Type B pancreatic cell (in vitro differentiated cells): ENCODE measurements at regions not wholly inside any gene's neighbourhood (a gene's known extent, or its start where the extent isn't known, plus 50 kb on each side); places are given as distances from the start of the nearest gene placed in this dataset.

Experiments used
- DNase-seq: peaks from one replicate; pipeline ENCODE4 v3.0.0; 2021; ENCODE audit warnings: mixed read lengths; ENCODE audit not compliant: unreplicated experiment; ENCODE audit errors: extremely low spot score
- H3K27ac Mint-ChIP-seq: 2 replicates; pipeline ENCODE4 v1.8.0; 2021; ENCODE audit warnings: mild to moderate bottlenecking, mixed read lengths
- H3K27me3 Mint-ChIP-seq: 2 replicates; pipeline ENCODE4 v1.8.0; 2021; ENCODE audit warnings: mixed read lengths
- H3K36me3 Mint-ChIP-seq: 2 replicates; pipeline ENCODE4 v1.8.0; 2021; ENCODE audit warnings: mixed read lengths
- H3K4me1 Mint-ChIP-seq: one replicate; pipeline ENCODE4 v1.8.0; 2021; ENCODE audit warnings: mixed read lengths; ENCODE audit not compliant: unreplicated experiment
- H3K4me3 Mint-ChIP-seq: 2 replicates; pipeline ENCODE4 v1.8.0; 2021; ENCODE audit warnings: mild to moderate bottlenecking, mixed read lengths
- H3K9me3 Mint-ChIP-seq: 2 replicates; pipeline ENCODE4 v1.8.0; 2021; ENCODE audit warnings: mixed read lengths
- CTCF ChIP-seq: fragments of 200-600 bp; sonication (generic); conservative IDR thresholded peaks from 2 replicates; pipeline ENCODE4 v1.5.0; 2021; ENCODE audit warnings: antibody characterized with exemption, mild to moderate bottlenecking

DNA sequence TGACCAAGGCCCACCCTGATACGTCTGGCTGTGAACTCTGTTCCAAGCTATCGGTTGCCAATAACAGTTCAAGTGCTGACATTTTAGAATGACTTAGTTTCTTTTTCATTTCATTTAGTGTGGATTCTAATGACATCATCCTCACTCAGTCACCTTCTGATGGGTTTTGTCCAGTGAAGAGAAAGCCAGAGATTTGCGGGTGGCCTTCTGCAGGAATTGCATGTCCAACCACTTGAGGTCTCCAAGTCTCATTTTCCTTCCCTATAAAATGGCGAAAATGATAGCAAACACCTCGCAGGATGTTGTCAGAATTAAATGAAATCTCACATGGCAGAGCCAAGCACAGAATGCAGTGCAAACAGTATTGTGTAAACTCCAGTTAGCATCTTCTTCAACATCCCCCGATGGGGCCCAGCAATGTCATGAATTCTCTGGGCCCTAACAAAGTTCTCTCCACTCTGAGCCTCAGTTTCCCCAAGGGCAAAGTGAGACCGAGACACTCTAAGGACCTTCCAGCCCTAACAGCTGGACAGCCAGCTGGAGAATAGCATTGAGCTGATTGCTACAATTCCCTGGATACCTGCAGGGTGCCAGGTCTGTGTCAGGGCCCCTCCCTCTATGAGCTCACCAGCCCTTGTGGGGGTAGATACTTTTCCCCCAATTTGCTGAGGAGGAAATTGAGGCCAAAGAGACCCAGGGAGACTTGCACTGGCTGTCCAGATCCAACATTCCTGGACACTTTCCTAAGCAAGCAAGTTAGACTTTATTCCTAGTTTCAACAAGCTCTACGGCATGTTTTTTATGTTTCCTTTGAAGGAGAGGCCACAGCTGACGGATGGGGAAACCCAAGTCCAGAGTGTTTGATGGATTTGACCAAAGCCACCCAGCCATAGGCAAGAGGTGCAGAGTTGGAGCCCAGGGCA, 286.7 kb downstream of the MN1 start:
- peaks cover 4% of the 10 kb centered on the region for H3K9me3 Mint-ChIP-seq
- no peak for DNase-seq
- TF ChIP-seq CTCF, result no peak
- H3K36me3 Mint-ChIP-seq, result no peaks in the 10 kb centered on the region
- no peaks in the 10 kb centered on the region for H3K27me3 Mint-ChIP-seq
- no peak overlapping the region for H3K4me3 Mint-ChIP-seq
- H3K4me1 Mint-ChIP-seq, result peaks cover 23% of the 10 kb centered on the region
- H3K27ac Mint-ChIP-seq, result no peak overlapping the region

DNA sequence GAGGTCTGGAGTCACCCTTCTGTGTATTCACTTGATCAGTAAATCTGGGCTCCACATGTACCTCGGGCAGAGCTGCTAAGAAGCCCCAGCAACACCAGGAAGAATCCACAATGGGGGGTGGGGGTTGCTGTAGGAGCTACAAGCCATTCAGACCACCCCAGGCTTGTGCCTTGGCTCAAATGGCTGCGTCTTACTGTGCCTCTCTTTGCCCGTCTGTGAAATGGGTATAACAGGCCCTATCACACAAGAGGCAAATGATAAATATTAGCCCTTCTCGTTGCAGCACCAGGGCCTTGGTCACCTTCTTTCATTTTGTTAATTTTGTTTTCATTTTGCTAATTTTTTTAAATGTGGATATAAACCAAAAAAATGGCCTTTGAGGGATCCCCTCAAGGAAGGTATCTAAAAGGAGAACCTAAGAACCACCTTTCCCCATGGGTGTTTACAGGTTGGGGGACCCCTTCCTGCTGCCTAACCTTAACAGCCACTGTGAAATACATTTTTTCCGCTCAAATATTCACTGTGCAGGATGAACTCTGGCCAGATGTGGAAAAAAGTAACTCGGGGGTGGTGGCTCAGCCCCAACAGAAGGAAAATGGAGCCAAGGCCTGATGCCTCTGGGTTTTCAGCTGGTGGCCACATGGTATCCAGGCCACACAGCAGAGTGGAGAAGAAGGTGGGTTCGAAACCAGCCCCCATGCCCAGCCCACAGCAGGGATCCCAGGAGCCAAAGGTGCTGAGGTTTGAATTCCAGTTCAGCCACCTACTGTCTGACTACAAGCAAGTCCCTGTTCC, 284.0 kb downstream of the MN1 start:
- no peaks in the 10 kb centered on the region for H3K9me3 Mint-ChIP-seq
- H3K27me3 Mint-ChIP-seq, result no peaks in the 10 kb centered on the region
- TF ChIP-seq CTCF, result no peak
- H3K4me1 Mint-ChIP-seq, result peaks cover 14% of the 10 kb centered on the region
- DNase-seq, result no peak
- H3K36me3 Mint-ChIP-seq, result no peaks in the 10 kb centered on the region
- H3K27ac Mint-ChIP-seq, result no peak overlapping the region
- no peak overlapping the region for H3K4me3 Mint-ChIP-seq

DNA sequence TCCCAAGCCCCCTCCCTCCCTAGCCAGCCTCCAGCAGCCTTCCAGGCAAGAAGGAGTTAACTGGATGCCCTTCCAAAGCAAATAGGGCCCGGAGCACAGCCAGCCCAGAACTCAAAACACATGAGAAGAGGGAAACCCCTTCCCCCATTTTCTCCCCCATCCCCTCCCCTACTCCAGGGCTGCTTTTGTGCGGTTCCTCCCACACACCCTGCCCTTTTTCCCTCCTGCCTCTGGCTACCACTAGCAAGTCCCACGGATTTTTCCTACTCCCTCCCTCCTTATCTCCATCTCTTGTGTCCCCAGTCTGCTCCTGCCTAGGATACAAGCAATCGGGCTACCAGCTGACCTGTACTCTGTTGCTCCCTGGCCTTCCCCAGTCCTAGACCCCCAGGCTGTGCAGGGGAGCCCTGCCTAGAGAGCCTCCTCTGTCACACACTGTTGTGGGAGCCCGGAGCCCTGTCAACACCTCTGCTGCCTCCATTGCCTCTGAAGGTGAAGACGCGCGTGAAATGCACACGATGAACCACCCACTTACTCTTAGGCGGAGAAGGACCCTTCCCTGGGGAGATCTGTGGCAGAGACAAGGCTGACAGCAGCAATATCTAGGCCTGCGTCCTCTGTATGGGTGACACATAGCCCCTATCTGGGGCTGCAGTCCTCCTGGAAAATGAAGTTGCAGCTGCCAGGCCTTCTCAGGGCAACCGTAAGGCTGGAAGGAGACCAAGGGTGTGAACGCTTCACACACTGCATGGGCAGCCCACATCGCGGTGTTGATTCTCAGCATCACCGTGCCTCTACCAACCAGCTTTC, 282.8 kb downstream of the MN1 start:
- H3K4me1 Mint-ChIP-seq, result peaks cover 14% of the 10 kb centered on the region
- no peaks in the 10 kb centered on the region for H3K9me3 Mint-ChIP-seq
- H3K27ac Mint-ChIP-seq, result peak overlapping the region; percentile 61
- H3K4me3 Mint-ChIP-seq, result peak overlapping the region; percentile 40
- no peak for DNase-seq
- H3K27me3 Mint-ChIP-seq, result peaks cover 4% of the 10 kb centered on the region
- no peak for TF ChIP-seq CTCF
- H3K36me3 Mint-ChIP-seq, result no peaks in the 10 kb centered on the region

DNA sequence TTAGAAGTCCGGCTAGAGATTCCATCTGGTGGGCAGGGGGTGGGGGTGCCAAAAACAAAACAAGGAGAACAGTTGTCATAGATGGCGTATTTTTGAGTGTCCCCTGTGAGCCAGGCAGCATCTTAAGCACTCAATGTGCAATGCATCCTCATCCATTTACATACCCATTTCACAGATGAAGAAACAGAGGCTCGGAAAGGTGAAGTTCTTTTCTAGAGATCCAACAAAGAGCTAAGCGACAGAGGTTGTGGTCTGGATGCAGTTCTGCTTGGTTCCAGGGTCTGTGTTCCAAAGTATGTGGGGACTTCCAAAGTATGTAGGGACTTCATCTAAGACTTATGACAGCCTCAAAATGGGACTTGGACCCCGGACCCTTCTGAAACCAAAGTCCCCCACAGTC, 277.8 kb downstream of the MN1 start:
- H3K9me3 Mint-ChIP-seq, result no peaks in the 10 kb centered on the region
- peaks cover 11% of the 10 kb centered on the region for H3K27me3 Mint-ChIP-seq
- no peaks in the 10 kb centered on the region for H3K36me3 Mint-ChIP-seq
- TF ChIP-seq CTCF, result no peak
- no peak overlapping the region for H3K4me3 Mint-ChIP-seq
- DNase-seq, result no peak
- peaks cover 13% of the 10 kb centered on the region for H3K4me1 Mint-ChIP-seq
- no peak overlapping the region for H3K27ac Mint-ChIP-seq

- H3K4me3 Mint-ChIP-seq, result no peak overlapping the region
- peaks cover 1% of the 10 kb centered on the region for H3K9me3 Mint-ChIP-seq
- no peak for TF ChIP-seq CTCF
- H3K4me1 Mint-ChIP-seq, result peaks cover 6% of the 10 kb centered on the region
- no peaks in the 10 kb centered on the region for H3K36me3 Mint-ChIP-seq
- H3K27ac Mint-ChIP-seq, result no peak overlapping the region
- no peak for DNase-seq
- peaks cover 11% of the 10 kb centered on the region for H3K27me3 Mint-ChIP-seq
Observed at GRCh38 chr22:27525711-27526110, 275.8 kb downstream of the MN1 start.
